ENCODE measurements at regions not wholly inside any gene's neighbourhood (a gene's known extent, or its start where the extent isn't known, plus 50 kb on each side); places are given as distances from the start of the nearest gene placed in this dataset.

- CTCF ChIA-PET (ENCODE audit: low intra/inter-chr PET ratio, low total read pairs): no interaction called here
- intact Hi-C loops (cut with micrococcal nuclease; ENCODE audit: unreplicated experiment): no loop called here
- no peak for ATAC-seq
Measured at GRCh38 chr11:103618528-103618927, 417.9 kb upstream of the DDI1 start.

More at GRCh38 chr11:103618528-103618927, 417.9 kb upstream of the DDI1 start:
- no peak for FAIRE-seq
- no peak overlapping the region for H3K27ac ChIP-seq (ENCODE audit: extremely low read length, insufficient read depth, low read length)
- no peaks in the 10 kb centered on the region for H3K4me1 ChIP-seq (ENCODE audit: insufficient read depth, low read length)
- H4K20me1 ChIP-seq (ENCODE audit: insufficient read depth, low read length): no peaks in the 10 kb centered on the region
- in situ Hi-C loops (cut with HindIII; ENCODE audit: extremely low pct_ligation_motif_present, low pct_unique_long_range_greater_than_20kb): no loop called here
- H3K36me3 ChIP-seq (replicated peaks in 1 of 2; ENCODE audit: control insufficient read depth in 1 of 2, insufficient read depth in 2 of 2, low read length in 2 of 2): no peaks in the 10 kb centered on the region
- no peak overlapping the region for H3K4me3 ChIP-seq (replicated peaks in 1 of 3; ENCODE audit: insufficient read depth in 1 of 3, low read depth in 2 of 3, low read length in 3 of 3)
- no peaks in the 10 kb centered on the region for H3K79me2 ChIP-seq (ENCODE audit: insufficient read depth, low read length)
- POLR2A ChIA-PET: no interaction called here
- no TSS peak for BruUV-seq (replicated peaks)
- no peak overlapping the region for H3K4me2 ChIP-seq (ENCODE audit: low read depth, low read length)
- H3K9me3 ChIP-seq (ENCODE audit: low read length): no peaks in the 10 kb centered on the region
- no peak overlapping the region for H3K9ac ChIP-seq (ENCODE audit: insufficient read depth, low read depth, low read length)
- H2AFZ ChIP-seq (ENCODE audit: low read length): no peak overlapping the region
- no peak for DNase-seq (ENCODE audit: low spot score)
- TF ChIP-seq RBAK (CRISPR knock-in tag; IDR thresholded peaks at IDR 0.05): no peak
- TF ChIP-seq ZNF557 (CRISPR knock-in tag; IDR thresholded peaks at IDR 0.05): no peak
- TF ChIP-seq ZNF234 (CRISPR knock-in tag; conservative IDR thresholded peaks at IDR 0.05): no peak
- TF ChIP-seq DNMT3B (CRISPR knock-in tag; conservative IDR thresholded peaks at IDR 0.05): no peak
- TF ChIP-seq ZNF34 (CRISPR knock-in tag; IDR thresholded peaks at IDR 0.05; ENCODE audit: borderline replicate concordance): no peak
- TF ChIP-seq KIAA2018 (CRISPR knock-in tag; IDR thresholded peaks at IDR 0.05; ENCODE audit: borderline replicate concordance): no peak
- no peak for TF ChIP-seq ZNF362 (CRISPR knock-in tag; IDR thresholded peaks at IDR 0.05; ENCODE audit: borderline replicate concordance)
- TF ChIP-seq ELF3 (CRISPR knock-in tag; IDR thresholded peaks at IDR 0.05): no peak
- TF ChIP-seq ZIK1 (CRISPR knock-in tag; IDR thresholded peaks at IDR 0.05; ENCODE audit: borderline replicate concordance, low read depth): no peak
- TF ChIP-seq RNF2 (conservative IDR thresholded peaks at IDR 0.05; ENCODE audit: low read depth): no peak
- no peak for TF ChIP-seq SKI (IDR thresholded peaks at IDR 0.05; ENCODE audit: partially characterized antibody)
- WGBS (ENCODE audit: low lambda C conversion rate): 2% methylated on average over 3 of the region's 3 CpGs
- H3K27me3 ChIP-seq (ENCODE audit: control insufficient read depth in 1 of 2, insufficient read depth in 2 of 2, low read length in 2 of 2): no peaks in the 10 kb centered on the region

Measured in HepG2 (cell line).